Nephron (organoid): ENCODE measurements at regions not wholly inside any gene's neighbourhood (a gene's known extent, or its start where the extent isn't known, plus 50 kb on each side); places are given as distances from the start of the nearest gene placed in this dataset.

Experiments
- H3K27ac Mint-ChIP-seq, 3 experiments: 2 replicates each; pipeline ENCODE4 v1.8.0; 2020; ENCODE audit warnings: mixed read lengths in 3 of 3, mild to moderate bottlenecking in 2 of 3, moderate library complexity in 1 of 3
- H3K27me3 Mint-ChIP-seq: 2 replicates; pipeline ENCODE4 v1.8.0; 2021; ENCODE audit warnings: low read depth, mild to moderate bottlenecking, moderate library complexity, mixed read lengths
- H3K36me3 Mint-ChIP-seq: 2 replicates; pipeline ENCODE4 v1.8.0; 2020; ENCODE audit warnings: low read depth, mixed read lengths
- H3K4me1 Mint-ChIP-seq: 2 replicates; pipeline ENCODE4 v1.8.0; 2020; ENCODE audit warnings: mixed read lengths
- H3K4me3 Mint-ChIP-seq, 3 experiments: 2 replicates each; pipeline ENCODE4 v1.8.0; 2020; ENCODE audit warnings: mild to moderate bottlenecking in 3 of 3, mixed read lengths in 3 of 3, moderate library complexity in 2 of 3
- H3K9me3 Mint-ChIP-seq: 2 replicates; pipeline ENCODE4 v1.8.0; 2020; ENCODE audit warnings: mixed read lengths
- TF ChIP-seq, protein P1 (sequence below), 3 experiments: fragments of 200-600 bp; sonication (generic); IDR thresholded peaks; one replicate each; pipeline ENCODE4 v1.5.0; 2021; ENCODE audit warnings: antibody characterized with exemption in 3 of 3; ENCODE audit not compliant: unreplicated experiment in 3 of 3

DNA sequence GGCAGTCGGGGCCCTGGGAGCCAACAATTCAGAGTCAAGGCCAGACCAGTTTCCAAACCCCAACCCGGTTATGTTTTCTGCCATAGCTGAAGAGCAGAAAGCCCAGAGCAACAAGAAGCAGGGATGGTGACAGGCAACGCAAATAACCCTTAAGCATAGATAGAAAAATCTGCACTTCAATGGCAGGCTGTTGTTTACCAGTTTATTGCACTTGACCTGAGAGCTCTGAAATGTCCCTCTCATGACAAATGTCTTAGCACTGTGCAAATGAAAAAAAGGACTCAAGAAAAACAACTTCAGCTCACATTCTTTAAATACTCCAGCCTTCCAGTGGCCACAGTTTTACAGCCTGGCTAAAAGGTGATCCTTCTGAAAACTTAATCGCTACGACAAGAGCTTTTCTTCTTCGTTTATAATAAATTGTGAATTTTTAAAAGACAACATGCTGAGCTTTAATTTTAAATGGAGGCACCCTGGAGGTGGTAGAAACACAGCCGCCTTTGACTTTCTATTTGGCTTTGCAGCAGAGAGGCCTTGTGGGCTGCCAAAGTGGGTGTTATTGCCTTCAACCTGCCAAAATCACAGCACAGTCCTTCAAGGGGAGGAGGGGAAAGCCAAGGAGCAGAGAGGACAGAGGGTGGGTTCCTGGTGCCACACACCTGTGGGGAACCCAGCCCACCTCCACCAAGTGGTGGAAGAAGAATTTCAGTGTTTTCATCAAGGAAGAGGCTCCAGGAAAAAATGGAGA is 289.5 kb upstream of the CDYL start:
- H3K9me3 Mint-ChIP-seq, result peaks cover 21% of the 10 kb centered on the region
- peaks cover 2% of the 10 kb centered on the region for H3K4me1 Mint-ChIP-seq
- TF ChIP-seq, protein P1, sequence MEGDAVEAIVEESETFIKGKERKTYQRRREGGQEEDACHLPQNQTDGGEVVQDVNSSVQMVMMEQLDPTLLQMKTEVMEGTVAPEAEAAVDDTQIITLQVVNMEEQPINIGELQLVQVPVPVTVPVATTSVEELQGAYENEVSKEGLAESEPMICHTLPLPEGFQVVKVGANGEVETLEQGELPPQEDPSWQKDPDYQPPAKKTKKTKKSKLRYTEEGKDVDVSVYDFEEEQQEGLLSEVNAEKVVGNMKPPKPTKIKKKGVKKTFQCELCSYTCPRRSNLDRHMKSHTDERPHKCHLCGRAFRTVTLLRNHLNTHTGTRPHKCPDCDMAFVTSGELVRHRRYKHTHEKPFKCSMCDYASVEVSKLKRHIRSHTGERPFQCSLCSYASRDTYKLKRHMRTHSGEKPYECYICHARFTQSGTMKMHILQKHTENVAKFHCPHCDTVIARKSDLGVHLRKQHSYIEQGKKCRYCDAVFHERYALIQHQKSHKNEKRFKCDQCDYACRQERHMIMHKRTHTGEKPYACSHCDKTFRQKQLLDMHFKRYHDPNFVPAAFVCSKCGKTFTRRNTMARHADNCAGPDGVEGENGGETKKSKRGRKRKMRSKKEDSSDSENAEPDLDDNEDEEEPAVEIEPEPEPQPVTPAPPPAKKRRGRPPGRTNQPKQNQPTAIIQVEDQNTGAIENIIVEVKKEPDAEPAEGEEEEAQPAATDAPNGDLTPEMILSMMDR (IDR thresholded peaks at IDR 0.05; ENCODE audit: unreplicated experiment in 3 of 3), result no peak
- H3K27ac Mint-ChIP-seq, result no peak overlapping the region
- H3K4me3 Mint-ChIP-seq, result no peak overlapping the region
- peaks cover 15% of the 10 kb centered on the region for H3K27me3 Mint-ChIP-seq
- H3K36me3 Mint-ChIP-seq, result no peaks in the 10 kb centered on the region

DNA sequence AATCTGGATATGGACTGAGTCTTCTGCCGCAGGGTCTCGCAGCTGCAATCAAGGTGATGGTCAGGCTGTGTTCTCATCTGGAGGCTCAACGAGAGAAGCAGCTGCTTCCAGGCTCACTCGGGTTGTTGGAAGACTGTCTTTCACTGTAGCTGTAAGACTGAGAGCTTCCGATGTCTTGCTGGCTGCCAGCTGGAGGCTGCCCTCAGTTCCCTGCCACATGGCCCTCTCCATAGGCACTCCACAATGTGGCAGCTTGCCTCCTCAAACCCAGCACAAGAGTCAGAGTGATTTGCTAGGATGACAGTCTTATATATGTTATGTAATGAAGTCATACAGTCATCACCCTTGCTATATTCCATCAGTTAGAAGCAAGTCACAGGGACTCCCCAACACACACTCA is 290.5 kb upstream of the CDYL start:
- Mint-ChIP-seq H3K27ac (no peak overlapping the region), H3K36me3 (no peaks in the 10 kb centered on the region), H3K4me3 (no peak overlapping the region), H3K4me1 (peaks cover 10% of the 10 kb centered on the region), H3K9me3 (peaks cover 21% of the 10 kb centered on the region), H3K27me3 (peaks cover 13% of the 10 kb centered on the region)
- TF ChIP-seq, protein P1 (IDR thresholded peaks at IDR 0.05; ENCODE audit: unreplicated experiment in 3 of 3), result no peak

DNA sequence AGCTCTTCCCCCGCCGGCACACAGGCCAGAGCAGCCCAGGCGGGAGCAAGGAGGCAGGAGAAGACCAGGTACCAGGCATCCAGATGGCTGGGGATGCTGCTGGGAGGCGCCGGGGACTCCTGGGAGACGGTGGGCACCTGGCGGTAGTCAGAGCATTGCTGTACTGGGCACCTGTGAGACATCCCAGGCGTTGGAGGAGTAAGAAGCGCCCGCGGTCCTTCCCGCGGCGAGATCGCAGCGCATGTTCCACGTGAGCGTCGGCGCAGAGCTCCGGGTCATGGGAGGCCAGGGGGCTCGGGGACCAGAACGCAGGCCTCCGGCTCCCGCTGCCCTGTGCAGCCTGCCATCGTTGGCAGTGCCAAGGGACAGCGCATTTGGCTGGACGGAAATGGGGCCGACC is 293.7 kb upstream of the CDYL start:
- Mint-ChIP-seq H3K27ac (no peak overlapping the region), H3K9me3 (peaks cover 4% of the 10 kb centered on the region), H3K4me1 (peaks cover 10% of the 10 kb centered on the region), H3K4me3 (no peak overlapping the region), H3K27me3 (peaks cover 7% of the 10 kb centered on the region), H3K36me3 (no peaks in the 10 kb centered on the region)
- TF ChIP-seq, protein P1 (IDR thresholded peaks at IDR 0.05; ENCODE audit: unreplicated experiment in 3 of 3), result no peak

DNA sequence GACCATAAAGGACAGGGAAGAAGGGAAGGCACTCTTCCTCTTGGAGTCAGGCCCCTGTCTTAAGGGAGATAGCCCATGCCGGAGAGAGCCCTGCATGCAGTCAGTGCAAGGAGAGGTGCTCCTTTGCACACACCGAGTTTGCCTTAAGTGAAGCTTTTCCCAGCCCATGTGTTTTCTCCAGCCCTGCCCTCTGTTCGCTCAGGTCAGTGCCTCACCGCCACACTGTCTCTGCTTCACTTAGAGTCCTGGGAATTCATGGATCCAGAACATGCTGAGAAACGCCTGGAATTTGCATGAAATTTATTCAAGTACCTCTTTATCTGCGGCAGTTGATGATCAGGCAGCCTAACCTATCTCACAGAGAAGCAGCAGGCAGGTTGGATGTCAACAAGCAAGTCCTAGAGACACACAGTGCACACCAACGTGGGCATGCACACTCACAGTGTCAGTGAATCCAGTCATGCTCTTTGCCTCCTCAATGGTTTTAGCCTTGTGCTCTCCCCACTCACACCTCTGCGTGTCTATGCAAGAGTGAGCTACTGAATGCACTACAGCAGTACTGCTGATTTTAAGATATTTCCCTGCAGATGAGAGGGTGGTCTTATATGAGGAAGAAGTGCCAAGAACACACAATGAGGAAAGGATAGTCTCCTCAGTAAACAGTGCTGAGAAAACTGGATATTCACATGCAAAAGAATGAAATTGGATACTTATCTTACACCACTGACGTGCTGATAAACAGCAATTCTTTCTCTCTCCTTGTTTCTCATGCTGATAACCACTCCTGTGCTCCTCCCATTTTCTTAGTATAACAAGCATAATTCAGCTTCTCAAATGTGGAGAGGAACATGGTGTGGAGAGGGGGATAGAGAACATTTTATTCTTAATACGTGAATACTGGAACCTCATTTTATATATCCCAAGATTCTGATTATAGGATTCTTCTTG is 295.1 kb upstream of the CDYL start:
- Mint-ChIP-seq H3K4me1 (peaks cover 10% of the 10 kb centered on the region), H3K9me3 (peaks cover 4% of the 10 kb centered on the region), H3K27me3 (peaks cover 5% of the 10 kb centered on the region), H3K4me3 (no peak overlapping the region), H3K36me3 (no peaks in the 10 kb centered on the region), H3K27ac (no peak overlapping the region)
- TF ChIP-seq, protein P1 (IDR thresholded peaks at IDR 0.05; ENCODE audit: unreplicated experiment in 3 of 3), result no peak

DNA sequence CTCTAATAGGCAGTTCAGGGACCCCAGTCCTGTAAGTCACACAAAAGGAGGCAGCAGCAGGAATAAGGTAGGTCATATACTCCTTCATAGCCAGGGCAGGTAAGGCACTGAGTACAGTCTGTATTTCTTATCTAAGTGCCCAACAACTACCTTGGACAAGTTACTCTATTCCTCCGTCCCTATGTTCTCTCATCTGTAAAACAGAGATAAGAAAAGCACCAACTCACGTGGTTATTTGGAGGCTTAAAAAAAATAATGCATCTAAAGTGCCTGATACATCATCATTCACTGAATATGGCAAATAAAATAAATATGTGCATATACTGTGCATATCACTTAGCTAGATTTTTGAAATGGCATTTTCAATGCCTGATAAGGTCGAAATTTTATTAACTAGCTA is 298.1 kb upstream of the CDYL start:
- peaks cover 10% of the 10 kb centered on the region for H3K4me1 Mint-ChIP-seq
- no peaks in the 10 kb centered on the region for H3K36me3 Mint-ChIP-seq
- TF ChIP-seq, protein P1 (IDR thresholded peaks at IDR 0.05; ENCODE audit: unreplicated experiment in 3 of 3), result no peak
- H3K27ac Mint-ChIP-seq, result no peak overlapping the region
- H3K4me3 Mint-ChIP-seq, result no peak overlapping the region
- peaks cover 5% of the 10 kb centered on the region for H3K27me3 Mint-ChIP-seq
- peaks cover 6% of the 10 kb centered on the region for H3K9me3 Mint-ChIP-seq
